ENCODE measurements at regions not wholly inside any gene's neighbourhood (a gene's known extent, or its start where the extent isn't known, plus 50 kb on each side); places are given as distances from the start of the nearest gene placed in this dataset.
A peak's percentile ranks its signal among the peaks of the same experiment; 100 is the strongest.
"Not testable (repeated sequence)": the region's sequence is repeated elsewhere in the genome, so short reads cannot be mapped to it uniquely, and the experiment has no call there.

- not testable (repeated sequence) for DNase-seq
Measured at GRCh38 chr12:131214936-131215335, 261.2 kb downstream of the ADGRD1 start.

GRCh38 chr12:131216587-131216986 is 262.9 kb downstream of the ADGRD1 start:
- not testable (repeated sequence) for DNase-seq

GRCh38 chr12:131217024-131217586 is 263.4 kb downstream of the ADGRD1 start:
- no peak for DNase-seq

GRCh38 chr12:131218026-131218922 is 264.6 kb downstream of the ADGRD1 start:
- peak; percentile 53 to 63 for DNase-seq

GRCh38 chr12:131218923-131219669 is 265.4 kb downstream of the ADGRD1 start:
- no peak for DNase-seq

- DNase-seq, result no peak
Measured at GRCh38 chr12:131219670-131220330, 266.1 kb downstream of the ADGRD1 start.

- DNase-seq, result no peak
Measured at GRCh38 chr12:131220331-131220685, 266.6 kb downstream of the ADGRD1 start.

- no peak for DNase-seq
Measured at GRCh38 chr12:131221061-131221956, 267.6 kb downstream of the ADGRD1 start.

- DNase-seq, result no peak
Measured at GRCh38 chr12:131221957-131222328, 268.2 kb downstream of the ADGRD1 start.

- peak; percentile 93 to 95 for DNase-seq
Measured at GRCh38 chr12:131222329-131223139, 268.8 kb downstream of the ADGRD1 start.

- no peak for DNase-seq
Measured at GRCh38 chr12:131223171-131223761, 269.6 kb downstream of the ADGRD1 start.

- no peak for DNase-seq
Measured at GRCh38 chr12:131223791-131224225, 270.1 kb downstream of the ADGRD1 start.

GRCh38 chr12:131224226-131225065 is 270.7 kb downstream of the ADGRD1 start:
- DNase-seq, result not testable (repeated sequence)

GRCh38 chr12:131225066-131225380 is 271.3 kb downstream of the ADGRD1 start:
- DNase-seq, result not testable (repeated sequence)

GRCh38 chr12:131226345-131227265 is 272.9 kb downstream of the ADGRD1 start:
- DNase-seq, result no peak

- DNase-seq, result not testable (repeated sequence)
Measured at GRCh38 chr12:131227641-131228040, 273.9 kb downstream of the ADGRD1 start.

GRCh38 chr12:131229079-131229425 is 275.3 kb downstream of the ADGRD1 start:
- not testable (repeated sequence) for DNase-seq

- peak; percentile 72 to 84 for DNase-seq
Measured at GRCh38 chr12:131229426-131230339, 276.0 kb downstream of the ADGRD1 start.

Data from Kasumi-1 (cell line).